ENCODE measurements at regions not wholly inside any gene's neighbourhood (a gene's known extent, or its start where the extent isn't known, plus 50 kb on each side); places are given as distances from the start of the nearest gene placed in this dataset.
"Not testable (repeated sequence)": the region's sequence is repeated elsewhere in the genome, so short reads cannot be mapped to it uniquely, and the experiment has no call there.

GRCh38 chr7:114364151-114364550 lies 50.5 kb upstream of the FOXP2 start:
- no peak for DNase-seq (ENCODE audit: low read depth in 4 of 4, low spot score in 3 of 4)

DNA sequence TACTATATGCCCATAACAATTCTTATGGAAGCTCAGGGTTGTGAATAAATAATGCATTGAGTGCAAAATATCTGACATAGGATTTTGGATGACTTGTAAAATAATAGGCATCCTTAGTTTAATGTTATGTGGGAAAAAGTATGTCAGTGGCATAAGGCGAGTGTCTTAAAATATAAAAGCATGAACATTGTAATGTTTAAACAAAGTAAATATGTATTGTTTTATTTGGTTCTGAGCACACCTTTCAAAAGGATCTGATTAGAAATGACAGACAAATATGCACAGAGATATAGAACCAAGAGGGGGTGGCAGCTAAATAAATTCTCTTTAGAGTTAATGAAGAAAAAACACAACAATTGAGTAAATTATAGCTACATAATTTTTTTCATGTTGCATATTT lies 51.3 kb upstream of the FOXP2 start:
- DNase-seq (ENCODE audit: low read depth in 4 of 4, low spot score in 3 of 4): no peak

DNA sequence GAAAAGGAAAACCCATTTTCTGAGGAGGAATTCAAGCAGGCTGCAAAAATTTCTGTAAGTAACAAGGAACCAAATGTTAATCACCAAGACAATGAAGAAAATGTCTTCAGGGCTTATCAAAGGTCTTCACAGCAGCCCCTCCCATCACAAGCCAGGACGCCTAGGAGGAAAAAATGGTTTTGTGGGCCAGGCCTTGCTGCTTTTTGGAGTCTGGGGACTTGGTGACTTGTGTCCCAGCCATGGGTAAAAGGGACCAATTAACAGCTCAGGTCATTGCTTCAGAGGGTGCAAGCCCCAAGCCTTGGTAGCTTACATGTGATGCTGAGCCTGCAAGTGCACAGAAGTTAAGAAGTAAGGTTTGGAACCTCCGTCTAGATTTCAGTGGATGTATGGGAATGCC lies 55.7 kb upstream of the FOXP2 start:
- no peak for DNase-seq (ENCODE audit: low read depth in 4 of 4, low spot score in 3 of 4)

- no peak for DNase-seq (ENCODE audit: low read depth in 4 of 4, low spot score in 3 of 4)
These were observed 58.5 kb upstream of the FOXP2 start for GRCh38 chr7:114356133-114356532.

DNA sequence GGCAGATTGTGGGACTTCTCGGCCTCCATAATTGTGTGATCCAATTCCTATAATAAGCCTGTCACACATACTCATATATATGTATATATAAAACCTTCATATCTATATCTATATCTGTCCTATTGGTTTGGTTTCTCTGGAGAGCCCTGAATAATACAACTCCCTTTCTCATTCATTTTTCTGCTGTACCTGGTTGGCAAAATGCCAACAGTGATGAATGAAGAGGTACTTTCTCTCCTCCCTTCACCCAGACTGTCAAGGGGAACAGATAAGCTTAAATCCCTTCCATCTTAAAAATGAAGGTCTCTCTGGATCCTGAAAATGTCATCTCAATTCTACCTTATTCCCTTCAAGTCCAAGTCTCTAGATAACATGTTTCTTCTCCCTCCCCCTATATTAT lies 60.3 kb upstream of the FOXP2 start:
- no peak for DNase-seq (ENCODE audit: low read depth in 4 of 4, low spot score in 3 of 4)

- DNase-seq (ENCODE audit: low read depth in 4 of 4, low spot score in 3 of 4): no peak
These were observed 69.1 kb upstream of the FOXP2 start for GRCh38 chr7:114345494-114345893.

DNA sequence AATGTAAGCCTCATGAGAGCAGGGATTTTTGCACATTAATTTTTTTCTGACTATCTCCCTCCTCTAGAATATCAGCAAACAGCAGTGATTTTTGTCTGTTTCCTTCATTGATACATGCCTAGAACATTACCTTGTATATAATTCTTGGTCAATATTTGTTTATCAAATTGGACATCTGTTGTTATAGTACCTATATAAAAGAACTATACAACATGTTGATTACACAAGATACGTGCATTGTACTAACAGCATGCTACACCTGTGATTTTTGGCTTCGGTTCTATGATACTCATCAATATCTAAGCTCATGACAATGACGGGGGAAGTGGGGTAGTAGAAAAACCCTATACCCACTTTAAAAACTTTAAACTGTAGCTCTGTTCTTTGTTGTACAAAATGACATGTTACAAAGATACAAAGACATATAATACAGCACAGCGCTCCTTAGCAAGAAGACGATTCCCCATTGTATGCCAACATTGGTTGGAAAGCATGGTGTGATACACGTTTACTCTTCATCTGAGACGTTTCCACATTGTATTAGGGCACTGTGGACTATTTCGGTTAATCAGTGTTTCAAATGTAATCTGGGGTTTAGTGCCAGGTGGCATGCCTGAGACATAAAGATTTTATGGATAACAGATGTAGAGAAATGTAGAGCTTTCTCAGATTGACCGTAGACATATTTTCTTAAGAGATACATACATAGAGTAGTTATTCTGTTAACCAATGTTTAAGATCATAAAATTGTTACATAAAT lies 70.5 kb upstream of the FOXP2 start:
- DNase-seq (ENCODE audit: low read depth in 4 of 4, low spot score in 3 of 4): no peak

GRCh38 chr7:114342431-114343179 lies 72.0 kb upstream of the FOXP2 start:
- no peak for DNase-seq (ENCODE audit: low read depth in 4 of 4, low spot score in 3 of 4)

DNA sequence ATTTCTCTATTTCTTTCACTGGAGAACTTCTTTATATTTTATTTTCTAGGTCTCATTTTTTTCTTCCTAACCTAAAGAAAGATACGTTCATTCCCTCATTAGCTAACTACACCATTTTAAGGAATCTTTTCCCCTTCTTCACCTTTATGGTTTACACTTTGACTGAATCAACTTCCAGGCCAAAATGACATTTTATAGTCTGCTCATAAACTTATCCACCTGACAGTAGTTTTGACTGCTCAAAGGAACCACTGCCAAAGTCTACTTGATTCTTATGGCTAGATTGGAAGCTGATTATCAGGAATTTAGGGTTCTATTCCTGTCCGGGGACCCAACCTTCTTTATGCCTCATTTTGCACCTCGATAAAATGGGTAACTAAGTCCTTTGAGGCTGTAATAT lies 73.0 kb upstream of the FOXP2 start:
- DNase-seq (ENCODE audit: low read depth in 4 of 4, low spot score in 3 of 4): no peak

DNA sequence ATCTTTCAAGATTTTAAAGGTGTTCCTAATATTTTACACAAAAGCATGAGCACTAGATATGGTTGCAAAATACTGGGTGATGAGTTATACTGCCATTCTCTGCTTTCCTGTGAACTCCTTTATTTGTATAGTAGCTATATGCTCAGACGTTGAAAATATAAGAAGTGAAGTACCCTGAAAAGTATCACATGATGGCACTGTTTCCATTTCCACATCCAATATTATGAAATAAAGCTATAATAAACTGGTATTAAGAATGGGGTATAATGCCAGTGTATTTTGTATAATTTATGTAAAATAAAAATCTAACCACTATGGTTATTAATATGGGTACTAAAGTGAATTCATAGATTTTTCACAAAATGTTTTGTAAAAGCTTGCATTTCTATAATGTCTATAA lies 79.6 kb upstream of the FOXP2 start:
- DNase-seq (ENCODE audit: low read depth in 4 of 4, low spot score in 3 of 4): no peak

DNA sequence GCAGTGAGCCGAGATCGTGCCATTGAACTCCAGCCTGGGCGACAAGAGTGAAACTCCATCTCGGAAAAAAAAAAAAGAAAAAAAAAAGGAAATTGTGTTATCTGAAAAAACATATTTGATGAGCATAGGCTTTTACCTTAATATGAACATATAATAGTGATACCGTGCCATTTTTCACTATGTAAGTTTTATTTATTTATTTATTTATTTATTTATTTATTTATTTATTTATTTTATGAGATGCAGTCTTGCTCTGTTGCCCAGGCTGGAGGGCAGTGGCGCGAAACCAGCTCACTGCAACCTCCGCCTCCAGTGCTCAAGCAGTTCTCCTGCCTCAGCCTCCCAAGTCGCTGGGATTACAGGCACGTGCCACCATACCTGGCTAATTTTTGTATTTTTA lies 85.2 kb upstream of the FOXP2 start:
- not testable (repeated sequence) for DNase-seq (ENCODE audit: low read depth in 4 of 4, low spot score in 3 of 4)

GRCh38 chr7:114317450-114318098 lies 97.0 kb upstream of the FOXP2 start:
- no peak for DNase-seq (ENCODE audit: low read depth in 4 of 4, low spot score in 3 of 4)

DNA sequence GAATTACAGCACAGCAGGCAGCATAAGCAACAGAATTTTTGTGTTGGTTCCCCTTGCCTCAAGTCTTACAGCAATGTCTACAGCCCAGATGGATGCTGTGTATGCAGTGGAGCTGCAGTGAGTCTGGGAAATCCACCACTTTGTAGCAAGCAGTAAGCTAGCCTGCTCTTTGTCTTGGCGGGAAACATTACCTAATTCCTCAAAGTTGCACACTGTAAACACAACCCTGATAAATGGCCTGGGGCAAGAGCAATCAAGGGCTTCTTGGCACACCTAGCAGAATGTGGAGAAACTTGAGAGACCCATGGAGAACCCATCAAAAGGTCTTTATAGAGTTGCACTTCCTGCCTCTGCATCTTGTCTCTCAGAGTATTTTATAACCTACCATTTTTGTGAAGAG lies 102.0 kb upstream of the FOXP2 start:
- no peak for DNase-seq (ENCODE audit: low read depth in 4 of 4, low spot score in 3 of 4)

DNA sequence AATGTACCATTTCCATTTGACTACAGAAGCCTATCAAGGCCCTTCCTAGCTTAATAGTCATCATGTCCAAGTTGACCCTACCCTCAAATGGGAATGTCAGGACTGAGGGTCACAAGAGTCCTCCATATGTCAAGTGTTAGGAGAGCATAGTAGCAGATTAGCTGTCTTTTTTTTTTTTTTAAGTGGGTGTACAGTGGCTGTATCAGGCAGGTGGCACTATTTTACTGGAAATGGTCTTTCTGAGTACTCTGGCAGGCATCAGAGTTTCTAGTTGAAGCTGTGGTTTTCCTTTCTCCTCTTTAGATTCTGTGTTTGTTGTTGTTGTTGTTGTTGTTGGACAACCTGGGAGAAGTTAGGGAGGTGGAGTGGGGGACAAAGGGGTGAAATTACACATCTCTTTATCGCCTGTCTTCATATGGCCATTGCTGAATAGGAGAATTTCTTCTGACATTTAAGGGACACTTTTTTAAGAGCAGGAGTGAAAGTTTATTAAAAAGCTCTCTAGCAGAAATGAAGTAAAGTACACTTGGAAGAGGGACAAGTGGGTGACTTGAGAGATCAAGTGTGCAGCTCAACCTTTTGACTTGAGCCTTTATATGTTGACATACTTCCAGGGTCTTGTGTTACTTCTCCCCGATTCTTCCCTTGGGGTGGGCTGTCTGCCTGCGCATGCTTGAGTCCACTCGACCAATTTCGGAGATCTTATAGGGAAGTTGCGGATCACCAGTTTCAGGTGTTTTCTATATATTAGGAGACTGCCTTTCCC lies 104.1 kb upstream of the FOXP2 start:
- no peak for DNase-seq (ENCODE audit: low read depth in 4 of 4, low spot score in 3 of 4)

DNA sequence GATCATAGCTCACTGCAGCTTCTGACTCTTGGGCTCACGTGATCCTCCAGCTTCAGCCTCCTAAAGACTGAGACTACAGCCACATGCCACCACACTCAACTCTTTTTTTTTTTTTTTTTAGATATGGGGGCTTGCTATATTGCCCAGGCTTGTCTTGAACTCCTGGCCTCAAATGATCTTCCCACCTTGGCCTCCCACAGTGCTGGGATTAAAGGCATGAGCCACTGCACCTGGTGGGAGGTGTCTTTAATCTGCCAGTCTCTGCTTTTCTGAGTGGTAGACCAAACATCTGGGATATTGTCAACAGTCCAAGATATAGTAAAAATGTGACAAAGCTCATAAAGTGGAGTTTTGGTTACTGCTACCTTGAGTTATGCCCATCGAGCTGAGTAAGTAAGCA lies 104.9 kb upstream of the FOXP2 start:
- DNase-seq (ENCODE audit: low read depth in 4 of 4, low spot score in 3 of 4): no peak

- DNase-seq (ENCODE audit: low read depth in 4 of 4, low spot score in 3 of 4): no peak
These were observed 111.3 kb upstream of the FOXP2 start for GRCh38 chr7:114303301-114303700.

- DNase-seq (ENCODE audit: low read depth in 4 of 4, low spot score in 3 of 4): no peak
These were observed 111.8 kb upstream of the FOXP2 start for GRCh38 chr7:114302858-114303257.

GRCh38 chr7:114298011-114298410 lies 116.6 kb upstream of the FOXP2 start:
- DNase-seq (ENCODE audit: low read depth in 4 of 4, low spot score in 3 of 4): no peak

DNA sequence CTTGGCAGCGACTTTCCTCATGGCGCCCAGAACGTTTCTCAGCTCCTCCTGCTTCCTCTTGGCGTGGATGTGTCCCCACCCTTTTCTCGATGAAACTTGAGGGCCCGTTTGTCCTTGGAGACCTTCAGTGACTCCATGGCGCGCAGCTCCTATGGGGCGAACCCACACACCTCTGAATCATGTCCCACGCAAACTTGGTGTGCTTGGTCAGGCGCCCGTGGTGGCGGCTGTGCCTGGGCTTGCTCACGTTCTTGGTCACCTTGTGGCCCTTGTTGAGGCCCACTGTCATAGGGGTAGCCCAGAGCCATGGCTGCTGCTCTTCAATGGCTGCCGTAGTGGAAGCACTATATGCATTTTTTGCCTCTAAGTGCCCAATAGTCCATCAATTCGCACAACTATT lies 117.5 kb upstream of the FOXP2 start:
- no peak for DNase-seq (ENCODE audit: low read depth in 4 of 4, low spot score in 3 of 4)

- no peak for DNase-seq (ENCODE audit: low read depth in 4 of 4, low spot score in 3 of 4)
These were observed 119.1 kb upstream of the FOXP2 start for GRCh38 chr7:114295522-114295921.

DNA sequence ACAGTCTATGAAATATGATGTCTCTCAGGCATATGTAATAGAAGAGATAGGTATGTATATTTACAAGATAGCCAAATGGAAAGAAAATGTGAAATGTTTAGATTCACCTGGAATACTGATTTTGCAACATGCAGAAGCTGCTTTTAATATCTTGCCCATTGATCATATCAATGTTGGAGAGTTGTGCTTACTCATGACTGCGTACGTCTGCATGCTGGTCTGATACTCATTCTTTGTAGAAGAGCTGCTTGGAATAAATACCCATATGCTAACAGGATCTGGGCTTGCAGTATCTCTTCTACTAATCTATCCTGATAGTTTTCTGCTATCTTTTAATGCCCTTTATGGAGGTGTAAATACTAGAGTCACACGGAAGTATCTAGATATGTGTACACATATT lies 120.6 kb upstream of the FOXP2 start:
- no peak for DNase-seq (ENCODE audit: low read depth in 4 of 4, low spot score in 3 of 4)

Measured in right renal pelvis (tissue), 4 donors.